Mucosa of descending colon (tissue), 3 donors: ENCODE measurements at regions not wholly inside any gene's neighbourhood (a gene's known extent, or its start where the extent isn't known, plus 50 kb on each side); places are given as distances from the start of the nearest gene placed in this dataset.

Source experiments
- ATAC-seq: fragments of 200-7000 bp; cut with Tn5 transposase; one replicate; pipeline ENCODE4 v1.9.1; 2020; ENCODE audit warnings: mild to moderate bottlenecking, moderate library complexity
- DNase-seq, 3 donors: peaks; one replicate each; pipeline ENCODE4 v3.0.0-alpha.2; 2020
- H3K36me3 ChIP-seq: fragments of 200-600 bp; one replicate; pipeline ENCODE4 v1.8.0; 2021; ENCODE audit warnings: low read depth, mild to moderate bottlenecking
- H3K4me1 ChIP-seq: fragments of 200-600 bp; one replicate; pipeline ENCODE4 v1.8.0; 2021; ENCODE audit warnings: low read depth, mild to moderate bottlenecking
- H3K4me3 ChIP-seq: fragments of 200-600 bp; one replicate; pipeline ENCODE4 v1.8.0; 2021; ENCODE audit warnings: mild to moderate bottlenecking
- H3K9me3 ChIP-seq: fragments of 200-600 bp; one replicate; pipeline ENCODE4 v1.8.0; 2021; ENCODE audit warnings: mild to moderate bottlenecking
- intact Hi-C, 2 donors: fragments of 100-400 bp; cut with DNase I in 1 of 2; cut with micrococcal nuclease in 1 of 2; formaldehyde crosslinking; loops; one replicate each; pipeline versions ENCODE4 v1.11.0 to v1.11.1; 2022; cut with DNase I, micrococcal nuclease
- TF ChIP-seq, protein P1 (sequence below): fragments of 200-600 bp; IDR thresholded peaks from one replicate; pipeline ENCODE4 v1.8.0; 2022; ENCODE audit warnings: antibody characterized with exemption, mild to moderate bottlenecking
- donor health status: DM: no; HTN: no; CAD: no; lungs with moderate emphysema.
- donor health status: DM: no; HTN: no; CAD: no.
- donor health status: DM: no; HTN: yes; CAD: no.

DNA sequence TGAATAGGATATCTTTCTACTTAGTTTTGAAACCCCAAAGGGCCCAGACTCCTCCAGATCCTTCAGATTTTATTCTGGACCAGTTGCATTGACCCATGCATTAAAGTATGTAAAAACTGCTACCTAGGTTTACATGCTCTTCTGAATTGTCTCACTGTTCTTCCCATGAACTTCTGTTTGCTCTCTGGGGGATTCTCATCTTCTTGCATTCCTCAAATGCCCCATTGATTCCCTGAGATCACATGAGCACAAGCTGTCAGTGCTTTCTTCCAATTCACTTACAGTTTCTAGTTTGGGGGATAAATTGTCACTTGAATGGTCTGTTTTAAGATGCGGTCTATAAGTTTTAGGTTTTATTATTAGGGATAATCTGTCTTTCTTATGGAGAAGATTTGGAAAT is 188.9 kb upstream of the KIF2B start:
- Histone ChIP-seq H3K4me1 (no peaks in the 10 kb centered on the region), H3K9me3 (peaks cover 11% of the 10 kb centered on the region), H3K4me3 (no peak overlapping the region), H3K36me3 (no peaks in the 10 kb centered on the region)
- DNase-seq (no peak), ATAC-seq (no peak)
- TF ChIP-seq, protein P1, sequence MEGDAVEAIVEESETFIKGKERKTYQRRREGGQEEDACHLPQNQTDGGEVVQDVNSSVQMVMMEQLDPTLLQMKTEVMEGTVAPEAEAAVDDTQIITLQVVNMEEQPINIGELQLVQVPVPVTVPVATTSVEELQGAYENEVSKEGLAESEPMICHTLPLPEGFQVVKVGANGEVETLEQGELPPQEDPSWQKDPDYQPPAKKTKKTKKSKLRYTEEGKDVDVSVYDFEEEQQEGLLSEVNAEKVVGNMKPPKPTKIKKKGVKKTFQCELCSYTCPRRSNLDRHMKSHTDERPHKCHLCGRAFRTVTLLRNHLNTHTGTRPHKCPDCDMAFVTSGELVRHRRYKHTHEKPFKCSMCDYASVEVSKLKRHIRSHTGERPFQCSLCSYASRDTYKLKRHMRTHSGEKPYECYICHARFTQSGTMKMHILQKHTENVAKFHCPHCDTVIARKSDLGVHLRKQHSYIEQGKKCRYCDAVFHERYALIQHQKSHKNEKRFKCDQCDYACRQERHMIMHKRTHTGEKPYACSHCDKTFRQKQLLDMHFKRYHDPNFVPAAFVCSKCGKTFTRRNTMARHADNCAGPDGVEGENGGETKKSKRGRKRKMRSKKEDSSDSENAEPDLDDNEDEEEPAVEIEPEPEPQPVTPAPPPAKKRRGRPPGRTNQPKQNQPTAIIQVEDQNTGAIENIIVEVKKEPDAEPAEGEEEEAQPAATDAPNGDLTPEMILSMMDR, result no peak
- intact Hi-C loops, result no loop called here

DNA sequence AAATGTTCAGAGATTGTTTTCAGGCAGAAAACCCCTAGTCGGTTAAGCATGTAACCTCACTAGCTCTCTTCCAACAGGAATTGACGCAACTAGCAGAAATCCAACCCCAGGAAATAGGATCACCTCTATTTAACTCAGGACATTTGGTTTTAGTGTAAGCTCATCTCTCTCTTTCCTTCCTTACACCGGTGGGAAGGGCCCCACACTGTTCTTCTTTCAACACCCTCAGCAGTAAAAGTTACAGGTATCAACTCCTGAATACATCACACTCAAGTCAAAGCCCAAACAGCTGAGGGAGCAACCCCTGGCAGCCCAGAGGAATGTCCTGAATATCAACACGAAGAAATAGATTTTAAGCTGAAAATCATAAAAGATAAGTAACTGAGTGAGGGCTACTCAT is 191.2 kb upstream of the KIF2B start:
- ATAC-seq, result no peak
- Histone ChIP-seq H3K4me3 (no peak overlapping the region), H3K4me1 (no peaks in the 10 kb centered on the region), H3K9me3 (peaks cover 11% of the 10 kb centered on the region), H3K36me3 (no peaks in the 10 kb centered on the region)
- TF ChIP-seq, protein P1, result no peak
- intact Hi-C loops, result no loop called here
- no peak for DNase-seq

DNA sequence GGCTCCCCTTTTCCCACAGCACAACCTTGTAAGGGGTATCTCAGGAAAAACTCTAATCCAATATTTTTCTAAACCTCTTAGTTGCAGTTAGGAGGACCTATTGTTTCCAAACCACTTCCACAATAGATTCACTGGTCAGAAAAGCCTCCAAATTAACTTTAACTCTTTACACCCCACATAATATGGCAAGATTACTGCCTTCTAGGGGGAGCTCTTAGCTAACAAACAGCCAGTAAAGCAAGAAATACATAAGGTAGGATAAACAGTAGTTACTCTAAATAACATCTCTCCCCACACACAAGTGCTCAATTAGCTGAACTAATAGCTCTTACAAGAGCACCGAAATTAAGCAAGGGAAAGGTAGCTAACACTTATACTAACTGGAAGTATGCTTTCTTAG is 192.1 kb upstream of the KIF2B start:
- no peaks in the 10 kb centered on the region for H3K4me1 ChIP-seq
- intact Hi-C loops, result no loop called here
- H3K9me3 ChIP-seq, result peaks cover 11% of the 10 kb centered on the region
- TF ChIP-seq, protein P1, result no peak
- no peak overlapping the region for H3K4me3 ChIP-seq
- ATAC-seq (no peak), DNase-seq (no peak)
- no peaks in the 10 kb centered on the region for H3K36me3 ChIP-seq

DNA sequence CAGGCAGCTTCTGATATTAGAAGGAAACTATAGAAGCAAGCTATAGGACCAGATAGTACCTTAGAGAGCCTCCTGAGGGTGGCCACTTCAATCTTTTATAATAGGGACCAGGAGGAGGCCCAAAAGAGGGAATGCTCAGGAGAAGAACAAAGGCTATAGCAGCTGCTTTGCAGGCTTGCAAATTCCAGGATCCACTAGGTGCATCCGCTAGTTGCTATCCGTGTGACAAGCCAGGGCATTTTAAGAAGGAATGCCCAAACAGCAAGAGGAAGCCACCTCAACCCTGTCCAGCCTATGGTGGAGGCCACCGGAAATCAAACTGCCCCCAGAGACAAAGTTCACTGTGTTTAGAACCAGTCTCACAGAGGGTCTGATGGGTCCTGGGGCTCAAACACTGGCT is 192.6 kb upstream of the KIF2B start:
- Histone ChIP-seq H3K4me3 (no peak overlapping the region), H3K9me3 (peaks cover 11% of the 10 kb centered on the region), H3K36me3 (no peaks in the 10 kb centered on the region), H3K4me1 (no peaks in the 10 kb centered on the region)
- ATAC-seq (no peak), DNase-seq (no peak)
- TF ChIP-seq, protein P1, result no peak
- intact Hi-C loops, result no loop called here

DNA sequence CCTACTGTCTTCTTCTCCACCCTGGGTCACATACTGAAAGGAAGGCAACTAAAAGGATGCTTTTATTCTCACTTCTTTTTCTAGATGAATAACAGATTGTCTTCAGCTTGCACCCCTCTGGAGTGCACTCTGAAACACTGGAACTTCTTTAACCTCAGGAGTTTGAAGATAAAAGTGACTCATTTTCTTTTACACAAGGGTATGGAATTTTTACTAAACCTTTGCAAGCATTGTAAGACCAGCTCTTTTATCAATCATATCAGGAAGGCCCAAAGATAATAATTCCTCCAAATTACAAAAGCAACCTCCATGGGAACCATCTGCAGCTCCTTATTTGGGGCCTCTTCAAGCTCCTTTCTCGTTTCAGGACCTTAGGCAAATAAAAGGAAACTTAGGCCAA is 193.5 kb upstream of the KIF2B start:
- TF ChIP-seq, protein P1, result no peak
- Histone ChIP-seq H3K9me3 (peaks cover 11% of the 10 kb centered on the region), H3K4me1 (no peaks in the 10 kb centered on the region), H3K36me3 (no peaks in the 10 kb centered on the region), H3K4me3 (no peak overlapping the region)
- ATAC-seq (no peak), DNase-seq (no peak)
- intact Hi-C loops, result no loop called here

DNA sequence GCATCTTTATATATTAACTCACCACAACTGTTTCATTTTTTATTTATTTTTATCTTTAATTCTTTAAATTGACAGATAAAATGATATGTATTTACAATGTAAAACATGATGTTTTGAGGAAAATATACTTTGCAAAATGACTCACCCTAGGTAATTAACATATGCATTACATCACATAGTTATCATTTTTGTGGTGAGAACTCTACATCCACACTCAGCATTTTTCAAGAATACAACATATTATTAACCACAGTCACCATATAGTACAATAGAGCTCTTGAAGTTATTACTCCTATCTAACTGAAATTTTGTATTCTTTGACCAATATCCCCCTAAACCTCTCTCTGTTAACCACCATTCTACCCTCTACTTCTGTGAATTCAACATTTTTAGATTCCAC is 194.7 kb upstream of the KIF2B start:
- no peaks in the 10 kb centered on the region for H3K4me1 ChIP-seq
- no peaks in the 10 kb centered on the region for H3K36me3 ChIP-seq
- TF ChIP-seq, protein P1, result no peak
- intact Hi-C loops, result no loop called here
- no peak for DNase-seq
- peaks cover 9% of the 10 kb centered on the region for H3K9me3 ChIP-seq
- no peak overlapping the region for H3K4me3 ChIP-seq
- ATAC-seq, result no peak
